ENCODE measurements at regions not wholly inside any gene's neighbourhood (a gene's known extent, or its start where the extent isn't known, plus 50 kb on each side); places are given as distances from the start of the nearest gene placed in this dataset.

- no peak for DNase-seq (ENCODE audit: low read depth)
Observed at GRCh38 chrX:124524852-124525251, 178.5 kb downstream of the SH2D1A start.

DNA sequence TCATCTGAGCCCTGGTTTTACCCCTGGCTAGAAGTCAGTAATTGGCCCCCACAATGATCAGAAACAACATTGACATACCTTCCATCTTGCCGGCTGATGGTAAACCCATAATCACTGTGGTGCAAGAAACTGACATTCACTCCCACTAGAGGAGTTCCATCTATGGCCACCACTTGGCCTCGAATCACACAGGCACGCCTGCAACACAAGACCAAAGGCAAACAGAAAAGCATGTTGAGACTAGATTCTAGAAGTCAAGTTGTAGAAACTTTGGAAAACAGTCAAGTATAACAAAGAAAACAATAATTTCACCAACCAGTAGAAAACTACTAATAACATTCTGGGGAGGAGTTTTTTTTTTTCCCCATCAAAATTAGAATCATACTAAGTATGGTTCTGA, 183.4 kb downstream of the SH2D1A start:
- DNase-seq (ENCODE audit: low read depth), result no peak

- DNase-seq (ENCODE audit: low read depth), result no peak
Observed at GRCh38 chrX:124530803-124531202, 184.4 kb downstream of the SH2D1A start.

- DNase-seq (ENCODE audit: low read depth), result no peak
Observed at GRCh38 chrX:124534536-124534935, 188.2 kb downstream of the SH2D1A start.

GRCh38 chrX:124540474-124540873, 194.1 kb downstream of the SH2D1A start:
- DNase-seq (ENCODE audit: low read depth), result no peak

GRCh38 chrX:124548571-124548970, 202.2 kb downstream of the SH2D1A start:
- no peak for DNase-seq (ENCODE audit: low read depth)

DNA sequence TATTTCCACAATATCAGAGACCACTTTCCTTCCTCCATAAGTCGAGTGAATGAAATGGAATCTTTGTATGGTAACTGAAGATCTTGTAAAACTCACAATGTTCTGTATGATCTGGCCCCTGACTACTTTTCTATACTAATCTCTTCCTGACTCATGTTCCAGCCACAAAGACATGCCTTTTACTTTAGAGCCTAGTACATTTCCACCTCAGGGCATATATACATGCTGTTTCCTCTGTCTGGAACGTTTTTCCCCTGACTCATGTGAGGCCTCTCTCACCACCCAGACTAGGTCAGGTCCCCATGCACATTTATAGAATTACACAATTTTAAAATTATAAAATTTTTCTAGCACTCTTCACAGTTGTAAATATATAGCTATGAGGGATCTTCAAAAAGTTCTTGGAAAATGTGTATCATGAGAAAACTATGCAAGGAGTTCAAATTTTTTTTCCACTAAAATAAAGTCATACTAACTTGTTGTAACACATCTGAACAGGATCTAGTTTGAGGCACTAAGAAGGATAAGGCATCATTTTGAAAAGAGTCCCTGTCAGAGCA, 208.8 kb downstream of the SH2D1A start:
- peak; percentile 89 for DNase-seq (ENCODE audit: low read depth)

GRCh38 chrX:124557976-124558375, 211.6 kb downstream of the SH2D1A start:
- no peak for DNase-seq (ENCODE audit: low read depth)

DNA sequence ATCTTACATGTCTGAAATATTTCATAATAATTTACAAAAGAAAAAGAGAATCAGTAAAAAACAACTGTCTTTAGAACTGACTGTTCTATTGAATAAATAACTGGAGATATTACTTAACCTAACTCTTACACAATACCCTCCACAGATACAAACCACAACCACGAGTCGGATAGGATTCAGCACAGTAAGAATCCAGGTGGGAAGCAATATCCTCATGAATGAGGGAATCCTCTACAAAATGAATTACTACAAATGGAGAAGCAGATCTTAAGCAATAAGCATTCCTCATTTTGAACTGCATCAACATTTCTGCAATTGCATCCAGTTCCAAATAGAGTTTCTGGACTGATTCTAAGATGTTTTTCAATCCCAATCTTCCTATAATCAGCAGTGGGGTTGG, 227.1 kb downstream of the SH2D1A start:
- DNase-seq (ENCODE audit: low read depth), result peak; percentile 92

- peak; percentile 39 for DNase-seq (ENCODE audit: low read depth)
Observed at GRCh38 chrX:124592744-124593143, 246.4 kb downstream of the SH2D1A start.

DNA sequence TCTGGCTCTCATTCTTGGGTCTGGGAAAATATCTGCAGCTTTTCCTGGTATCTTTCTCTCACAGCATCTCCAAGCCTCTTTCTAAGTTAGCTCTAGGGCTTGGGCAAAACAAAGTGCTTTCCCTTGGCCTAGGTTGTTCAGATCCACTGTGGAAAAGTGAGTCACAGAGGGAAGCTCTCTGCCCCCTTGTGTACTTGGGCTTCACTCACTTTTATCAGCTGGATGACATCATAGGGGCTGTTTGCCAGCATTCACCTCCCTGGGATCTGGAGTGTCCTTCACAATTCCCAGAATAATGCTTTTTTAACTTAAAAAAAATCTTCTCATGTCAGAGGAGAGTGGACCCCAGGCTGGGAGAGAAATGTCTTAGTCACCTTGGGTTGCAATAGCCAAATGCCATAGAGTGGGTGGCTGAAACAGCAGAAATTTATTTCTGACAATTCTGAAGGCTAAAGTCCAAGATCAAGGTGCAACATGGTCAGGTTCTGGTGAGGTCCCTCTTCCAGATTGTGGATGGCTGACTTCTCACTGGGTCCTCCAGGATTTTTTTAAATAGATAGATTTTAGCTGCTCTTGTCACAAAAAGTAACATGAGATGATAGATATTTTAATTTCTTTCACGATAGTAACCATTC, 247.8 kb downstream of the SH2D1A start:
- peak; percentile 80 for DNase-seq (ENCODE audit: low read depth)

- DNase-seq (ENCODE audit: low read depth), result no peak
Observed at GRCh38 chrX:124605511-124605910, 259.1 kb downstream of the SH2D1A start.

- no peak for DNase-seq (ENCODE audit: low read depth)
Observed at GRCh38 chrX:124606724-124607123, 260.4 kb downstream of the SH2D1A start.

DNA sequence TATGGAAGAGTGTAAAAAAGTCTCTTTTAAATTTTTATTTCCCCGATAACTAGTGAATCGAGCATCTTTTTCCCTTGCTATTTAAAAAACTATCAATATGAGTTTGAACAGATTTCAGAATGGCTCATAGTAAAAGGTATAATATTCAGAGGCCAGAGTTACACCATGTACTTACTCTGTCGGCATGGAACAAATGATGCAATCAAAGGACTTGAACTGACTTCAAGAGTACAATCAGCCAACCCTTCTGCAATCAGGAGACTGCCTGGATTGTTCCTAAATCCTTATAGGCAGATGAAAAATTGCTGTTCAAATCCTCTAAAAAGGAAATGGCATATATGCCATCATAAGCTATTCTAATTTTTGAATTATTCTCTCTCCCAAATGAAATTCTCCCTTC, 273.3 kb downstream of the SH2D1A start:
- peak; percentile 44 for DNase-seq (ENCODE audit: low read depth)

DNA sequence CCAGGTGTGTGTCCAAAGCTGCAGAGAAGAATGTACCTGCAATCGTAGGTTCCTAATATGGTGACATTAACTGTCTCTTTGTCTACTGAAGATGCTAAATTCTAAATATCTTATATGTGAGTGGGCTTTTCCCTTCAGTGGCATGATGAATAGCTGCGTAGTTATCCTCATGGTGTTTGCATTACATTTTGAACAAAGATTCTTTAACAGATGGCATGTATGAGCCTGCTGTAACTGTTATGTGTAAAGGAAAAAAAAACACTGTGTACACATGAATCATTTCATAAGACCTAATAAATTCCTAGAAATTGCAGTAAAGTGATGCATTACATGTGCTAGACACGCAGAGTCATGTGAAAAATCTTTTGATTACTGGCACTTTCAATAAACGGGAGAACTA, 288.0 kb downstream of the SH2D1A start:
- DNase-seq (ENCODE audit: low read depth), result no peak

DNA sequence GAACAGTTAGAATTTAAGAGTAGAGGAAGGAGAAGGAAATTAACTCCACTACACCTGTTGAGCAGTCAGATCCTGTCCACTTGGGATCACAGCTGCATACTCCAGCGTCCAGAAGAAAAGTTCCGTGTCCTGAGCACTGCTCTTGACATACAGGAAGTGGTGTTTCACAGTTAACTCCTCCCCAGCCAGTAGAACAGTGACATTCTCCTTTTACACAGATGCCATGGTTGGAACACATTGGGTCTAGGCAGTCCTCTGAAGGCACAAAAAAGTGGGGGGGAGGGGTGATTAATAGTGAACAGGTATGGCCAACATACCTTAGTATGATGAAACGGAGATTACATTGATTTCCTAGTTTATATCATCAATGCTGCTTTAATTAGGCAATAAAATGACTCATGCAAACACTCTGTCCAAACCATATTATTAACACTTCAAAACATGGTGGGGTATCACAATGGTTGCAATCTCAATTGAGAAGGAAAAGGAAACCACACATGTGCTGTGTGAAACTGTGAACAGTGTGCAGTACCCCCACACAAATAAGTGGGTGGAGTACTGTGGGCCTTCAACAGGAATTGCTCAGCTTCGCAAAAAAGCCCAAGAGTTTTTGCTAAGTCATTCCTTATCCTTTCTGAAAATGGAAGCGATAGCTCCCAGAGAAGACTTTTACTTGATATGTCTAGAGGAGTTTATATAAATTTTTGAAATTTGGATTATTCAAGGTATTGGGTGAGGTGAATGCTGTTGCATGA, 295.6 kb downstream of the SH2D1A start:
- DNase-seq (ENCODE audit: low read depth), result no peak

DNA sequence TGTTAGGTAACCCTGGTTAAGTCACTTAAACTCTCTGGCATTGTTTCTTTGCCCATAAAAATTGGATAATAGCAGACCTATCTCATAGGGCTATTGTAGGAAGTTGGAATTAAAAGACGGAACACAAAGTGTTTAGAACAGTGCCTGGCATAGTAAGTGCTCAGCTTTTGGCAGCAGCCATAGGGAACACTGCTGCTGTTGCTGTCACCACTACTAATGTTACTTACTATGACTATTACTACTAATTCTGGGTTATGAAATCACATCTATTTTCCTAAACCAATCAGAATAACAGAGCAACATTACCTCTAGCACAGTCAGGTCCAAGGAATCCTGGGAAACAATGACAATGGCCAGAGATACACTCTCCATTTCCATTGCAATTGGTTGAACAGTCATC, 300.0 kb downstream of the SH2D1A start:
- no peak for DNase-seq (ENCODE audit: low read depth)

DNA sequence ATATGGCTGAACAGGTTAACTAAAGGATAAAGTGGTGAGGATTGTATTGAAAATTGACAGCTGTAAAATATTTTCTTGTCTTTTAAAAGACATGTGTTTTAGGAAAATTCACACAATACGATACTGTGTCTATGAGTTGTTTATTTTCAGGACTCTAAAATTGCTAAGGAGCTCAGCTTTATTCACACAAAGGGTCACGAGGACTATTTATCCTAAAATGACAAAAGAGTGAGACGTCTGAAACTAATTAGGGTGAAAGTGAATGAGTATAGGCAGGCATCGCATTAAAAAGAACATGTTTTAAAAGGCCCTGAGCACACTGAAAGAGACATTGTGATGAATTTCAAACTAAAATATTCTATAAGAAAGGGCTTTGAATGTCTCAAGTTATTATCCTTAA, 304.7 kb downstream of the SH2D1A start:
- DNase-seq (ENCODE audit: low read depth), result no peak

DNA sequence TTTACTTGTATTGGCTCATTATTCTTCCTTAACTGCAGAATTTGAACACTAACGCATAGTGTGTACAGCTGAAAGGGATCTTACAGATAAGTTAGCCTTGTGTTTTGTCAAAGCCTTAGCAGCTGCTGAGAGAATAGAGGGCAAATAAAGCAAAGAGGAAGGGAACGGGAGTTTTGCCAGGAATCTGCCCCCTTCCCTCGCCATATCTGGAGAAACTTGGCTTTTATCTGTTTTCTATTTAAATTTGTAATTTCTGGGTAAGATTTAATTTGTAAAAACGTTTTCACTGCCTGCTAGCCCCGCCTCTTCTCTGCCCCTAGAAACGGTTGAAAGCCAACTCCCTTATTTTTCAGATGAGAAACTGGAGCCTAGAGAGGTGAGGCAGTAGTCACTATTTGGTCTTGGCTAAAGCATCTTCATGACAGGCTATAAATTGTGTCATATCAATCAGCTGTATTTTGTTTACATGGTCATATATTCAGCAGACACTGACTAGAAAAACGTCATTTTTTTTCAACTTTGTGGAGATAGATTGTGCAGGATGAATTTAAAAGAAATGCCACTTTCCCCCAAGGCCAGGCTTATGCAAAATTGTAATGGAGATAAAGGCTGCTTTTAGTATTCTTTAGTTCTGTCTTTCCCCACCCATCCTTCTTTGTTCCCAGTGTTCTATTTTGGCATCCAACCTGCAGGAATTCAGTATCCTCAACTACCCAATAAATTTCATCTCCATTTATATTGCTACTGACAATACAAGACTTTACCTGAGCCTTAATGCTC, 319.4 kb downstream of the SH2D1A start:
- no peak for DNase-seq (ENCODE audit: low read depth)

GRCh38 chrX:124679199-124679598, 332.8 kb downstream of the SH2D1A start:
- DNase-seq (ENCODE audit: low read depth), result no peak

- DNase-seq (ENCODE audit: low read depth), result no peak
Observed at GRCh38 chrX:124680287-124680686, 333.9 kb downstream of the SH2D1A start.

GRCh38 chrX:124690495-124690894, 344.1 kb downstream of the SH2D1A start:
- DNase-seq (ENCODE audit: low read depth), result no peak

- no peak for DNase-seq (ENCODE audit: low read depth)
Observed at GRCh38 chrX:124699876-124700275, 353.5 kb downstream of the SH2D1A start.
